ENCODE measurements at regions not wholly inside any gene's neighbourhood (a gene's known extent, or its start where the extent isn't known, plus 50 kb on each side); places are given as distances from the start of the nearest gene placed in this dataset.

- no peak for DNase-seq (ENCODE audit: low spot score)
- Mint-ChIP-seq H3K4me1 (ENCODE audit: unreplicated experiment) (peaks cover 34% of the 10 kb centered on the region), H3K27ac (ENCODE audit: unreplicated experiment) (no peak overlapping the region), H3K36me3 (ENCODE audit: low read depth, unreplicated experiment) (no peaks in the 10 kb centered on the region), H3K27me3 (ENCODE audit: unreplicated experiment) (peaks cover 6% of the 10 kb centered on the region), H3K9me3 (ENCODE audit: unreplicated experiment) (no peaks in the 10 kb centered on the region), H3K4me3 (ENCODE audit: unreplicated experiment) (no peak overlapping the region)
- TF ChIP-seq CTCF (IDR thresholded peaks at IDR 0.05; ENCODE audit: unreplicated experiment) = no peak
Measured at GRCh38 chr14:100441271-100441947, 118.3 kb downstream of the SLC25A47 start.

- DNase-seq (ENCODE audit: low spot score) = no peak
- Mint-ChIP-seq H3K4me3 (ENCODE audit: unreplicated experiment) (no peak overlapping the region), H3K36me3 (ENCODE audit: low read depth, unreplicated experiment) (no peaks in the 10 kb centered on the region), H3K4me1 (ENCODE audit: unreplicated experiment) (peaks cover 34% of the 10 kb centered on the region), H3K27me3 (ENCODE audit: unreplicated experiment) (peaks cover 6% of the 10 kb centered on the region), H3K9me3 (ENCODE audit: unreplicated experiment) (no peaks in the 10 kb centered on the region), H3K27ac (ENCODE audit: unreplicated experiment) (no peak overlapping the region)
- no peak for TF ChIP-seq CTCF (IDR thresholded peaks at IDR 0.05; ENCODE audit: unreplicated experiment)
Measured at GRCh38 chr14:100442036-100442435, 118.9 kb downstream of the SLC25A47 start.

- no peaks in the 10 kb centered on the region for H3K9me3 Mint-ChIP-seq (ENCODE audit: unreplicated experiment)
- H3K27ac Mint-ChIP-seq (ENCODE audit: unreplicated experiment) = no peak overlapping the region
- H3K4me1 Mint-ChIP-seq (ENCODE audit: unreplicated experiment) = peaks cover 34% of the 10 kb centered on the region
- no peak for DNase-seq (ENCODE audit: low spot score)
- peaks cover 6% of the 10 kb centered on the region for H3K27me3 Mint-ChIP-seq (ENCODE audit: unreplicated experiment)
- no peak for TF ChIP-seq CTCF (IDR thresholded peaks at IDR 0.05; ENCODE audit: unreplicated experiment)
- H3K36me3 Mint-ChIP-seq (ENCODE audit: low read depth, unreplicated experiment) = no peaks in the 10 kb centered on the region
- H3K4me3 Mint-ChIP-seq (ENCODE audit: unreplicated experiment) = no peak overlapping the region
Measured at GRCh38 chr14:100442498-100443490, 119.7 kb downstream of the SLC25A47 start.

GRCh38 chr14:100443603-100444002 lies 120.5 kb downstream of the SLC25A47 start:
- H3K27me3 Mint-ChIP-seq (ENCODE audit: unreplicated experiment) = peaks cover 6% of the 10 kb centered on the region
- no peak for DNase-seq (ENCODE audit: low spot score)
- H3K4me1 Mint-ChIP-seq (ENCODE audit: unreplicated experiment) = peaks cover 37% of the 10 kb centered on the region
- H3K9me3 Mint-ChIP-seq (ENCODE audit: unreplicated experiment) = no peaks in the 10 kb centered on the region
- no peak overlapping the region for H3K27ac Mint-ChIP-seq (ENCODE audit: unreplicated experiment)
- no peak overlapping the region for H3K4me3 Mint-ChIP-seq (ENCODE audit: unreplicated experiment)
- no peak for TF ChIP-seq CTCF (IDR thresholded peaks at IDR 0.05; ENCODE audit: unreplicated experiment)
- no peaks in the 10 kb centered on the region for H3K36me3 Mint-ChIP-seq (ENCODE audit: low read depth, unreplicated experiment)

Data from endothelial cell (in vitro differentiated cells).